H9 (cell line): ENCODE measurements at regions not wholly inside any gene's neighbourhood (a gene's known extent, or its start where the extent isn't known, plus 50 kb on each side); places are given as distances from the start of the nearest gene placed in this dataset.

Experiments used
- DNase-seq: peaks from one replicate; pipeline ENCODE4 v3.0.0-alpha.2; 2017
- H2AFZ ChIP-seq: one replicate; pipeline ENCODE4 v1.6.1; 2013; ENCODE audit warnings: mild to moderate bottlenecking, low read length, control low read depth, moderate library complexity
- H2AK5ac ChIP-seq: 2 replicates; pipeline ENCODE4 v1.6.1; 2013; ENCODE audit warnings: low read length, control low read depth, mixed read lengths; ENCODE audit not compliant: insufficient read length
- H2BK120ac ChIP-seq: one replicate; pipeline ENCODE4 v1.6.1; 2013; ENCODE audit warnings: low read depth, mild to moderate bottlenecking, low read length, control low read depth, inconsistent platforms; ENCODE audit not compliant: poor library complexity, severe bottlenecking
- H2BK12ac ChIP-seq: 2 replicates; pipeline ENCODE4 v1.6.1; 2013; ENCODE audit warnings: low read length, control low read depth, mixed read lengths, low read depth; ENCODE audit not compliant: insufficient read length
- H2BK15ac ChIP-seq: 2 replicates; pipeline ENCODE4 v1.6.1; 2013; ENCODE audit warnings: low read depth, low read length, control low read depth
- H2BK20ac ChIP-seq: one replicate; pipeline ENCODE4 v1.6.1; 2013; ENCODE audit warnings: low read depth, mild to moderate bottlenecking, low read length, control low read depth, inconsistent platforms; ENCODE audit not compliant: poor library complexity, severe bottlenecking
- H2BK5ac ChIP-seq: 2 replicates; pipeline ENCODE4 v1.6.1; 2013; ENCODE audit warnings: low read length, control low read depth, mixed read lengths; ENCODE audit not compliant: insufficient read length
- H3K14ac ChIP-seq: 2 replicates; pipeline ENCODE4 v1.6.1; 2013; ENCODE audit warnings: low read length, control low read depth; ENCODE audit not compliant: insufficient read depth
- H3K18ac ChIP-seq: 2 replicates; pipeline ENCODE4 v1.6.1; 2013; ENCODE audit warnings: low read depth, mild to moderate bottlenecking, mixed read lengths, low read length, control low read depth; ENCODE audit not compliant: insufficient read length
- H3K23ac ChIP-seq: 2 replicates; pipeline ENCODE4 v1.6.1; 2013; ENCODE audit warnings: low read length, control low read depth, mixed read lengths, low read depth; ENCODE audit not compliant: insufficient read length
- H3K23me2 ChIP-seq: 2 replicates; pipeline ENCODE4 v1.6.1; 2013; ENCODE audit warnings: low read depth, mild to moderate bottlenecking, mixed read lengths, low read length, control low read depth; ENCODE audit not compliant: insufficient read length, poor library complexity, severe bottlenecking
- H3K27ac ChIP-seq: 2 replicates; pipeline ENCODE4 v1.5.1; 2013; ENCODE audit warnings: low read length, control low read depth, mixed read lengths, low read depth; ENCODE audit not compliant: insufficient read length
- H3K27me3 ChIP-seq: 2 replicates; pipeline ENCODE4 v1.6.1; 2013; ENCODE audit warnings: low read length, control low read depth, inconsistent platforms; ENCODE audit not compliant: insufficient read depth
- H3K4ac ChIP-seq: 2 replicates; pipeline ENCODE4 v1.6.1; 2013; ENCODE audit warnings: low read depth, mild to moderate bottlenecking, control low read depth, inconsistent platforms, low read length, moderate library complexity
- H3K4me1 ChIP-seq: 2 replicates; pipeline ENCODE4 v1.6.1; 2013; ENCODE audit warnings: low read length, control low read depth, inconsistent platforms; ENCODE audit not compliant: insufficient read depth
- H3K4me2 ChIP-seq: 2 replicates; pipeline ENCODE4 v1.6.1; 2013; ENCODE audit warnings: low read length, control low read depth, mixed read lengths; ENCODE audit not compliant: insufficient read length, insufficient read depth
- H3K56ac ChIP-seq: 2 replicates; pipeline ENCODE4 v1.6.1; 2013; ENCODE audit warnings: low read depth, mild to moderate bottlenecking, mixed read lengths, low read length, control low read depth; ENCODE audit not compliant: insufficient read length
- H3K79me1 ChIP-seq: 2 replicates; pipeline ENCODE4 v1.6.1; 2013; ENCODE audit warnings: low read depth, mild to moderate bottlenecking, moderate library complexity, low read length, control low read depth, inconsistent platforms; ENCODE audit not compliant: insufficient read depth, poor library complexity, severe bottlenecking
- H3K79me2 ChIP-seq: 2 replicates; pipeline ENCODE4 v1.6.1; 2013; ENCODE audit warnings: low read length, control low read depth, inconsistent platforms; ENCODE audit not compliant: insufficient read depth
- H3K9ac ChIP-seq: 2 replicates; pipeline ENCODE4 v1.6.1; 2013; ENCODE audit warnings: low read length, control low read depth, mixed read lengths; ENCODE audit not compliant: insufficient read length; ENCODE audit errors: extremely low read depth
- H3K9me3 ChIP-seq: one replicate; pipeline ENCODE4 v1.6.1; 2013; ENCODE audit warnings: low read depth, low read length, inconsistent platforms; ENCODE audit not compliant: control insufficient read depth
- H3T11ph ChIP-seq: one replicate; pipeline ENCODE4 v1.6.1; 2013; ENCODE audit warnings: mild to moderate bottlenecking, low read length, control low read depth, inconsistent platforms
- H4K20me1 ChIP-seq: one replicate; pipeline ENCODE4 v1.6.1; 2013; ENCODE audit not compliant: control insufficient read depth, insufficient read length, insufficient read depth
- H4K5ac ChIP-seq: 2 replicates; pipeline ENCODE4 v1.6.1; 2013; ENCODE audit warnings: low read depth, mild to moderate bottlenecking, mixed read lengths, low read length, control low read depth; ENCODE audit not compliant: insufficient read length
- H4K8ac ChIP-seq: replicated peaks from 2 replicates; pipeline ENCODE4 v1.6.1; 2013; ENCODE audit warnings: low read length, control low read depth, mixed read lengths, low read depth; ENCODE audit not compliant: insufficient read length
- H4K91ac ChIP-seq: 2 replicates; pipeline ENCODE4 v1.6.1; 2013; ENCODE audit warnings: low read depth, mild to moderate bottlenecking, moderate library complexity, mixed read lengths, low read length, control low read depth; ENCODE audit not compliant: insufficient read length
- H3K27ac Mint-ChIP-seq, 3 experiments: 2 replicates in 2 of 3; 3 replicates in 1 of 3; pipeline ENCODE4 v1.8.0; 2020 to 2021; ENCODE audit warnings: mixed read lengths in 3 of 3, mild to moderate bottlenecking in 1 of 3, moderate library complexity in 1 of 3
- H3K27me3 Mint-ChIP-seq: 2 replicates; pipeline ENCODE4 v1.8.0; 2021; ENCODE audit warnings: low read depth, mild to moderate bottlenecking, moderate library complexity, mixed read lengths
- H3K36me3 Mint-ChIP-seq, 3 experiments: 2 replicates in 2 of 3; 3 replicates in 1 of 3; pipeline ENCODE4 v1.8.0; 2020 to 2021; ENCODE audit warnings: low read depth in 3 of 3, mixed read lengths in 3 of 3; ENCODE audit not compliant: insufficient read depth in 1 of 3
- H3K4me1 Mint-ChIP-seq, 2 experiments: 2 replicates each; pipeline ENCODE4 v1.8.0; 2020; ENCODE audit warnings: mixed read lengths in 2 of 2
- H3K4me3 Mint-ChIP-seq, 2 experiments: 2 replicates in 1 of 2; 3 replicates in 1 of 2; pipeline ENCODE4 v1.8.0; 2020 to 2021; ENCODE audit warnings: mild to moderate bottlenecking in 2 of 2, mixed read lengths in 2 of 2, moderate library complexity in 1 of 2
- H3K9me3 Mint-ChIP-seq, 2 experiments: 2 replicates in 1 of 2; 3 replicates in 1 of 2; pipeline ENCODE4 v1.8.0; 2020; ENCODE audit warnings: mild to moderate bottlenecking in 2 of 2, mixed read lengths in 2 of 2, moderate library complexity in 1 of 2
- CTCF ChIP-seq: fragments of 200-600 bp; sonication (generic); conservative IDR thresholded peaks from 3 replicates; pipeline ENCODE4 v1.8.0; 2021; ENCODE audit warnings: antibody characterized with exemption, mild to moderate bottlenecking
- WGBS: extraction: QIAGEN DNeasy Blood & Tissue Kit; methylation state at CpG from one replicate; pipeline ENCODE4 v1.1.7; 2013; ENCODE audit warnings: missing lambda C conversion rate, low lambda C conversion rate, mixed read lengths; ENCODE audit not compliant: insufficient read length; ENCODE audit errors: extremely low coverage; 5-methylcytosine and 5-hydroxymethylcytosine counted together

DNA sequence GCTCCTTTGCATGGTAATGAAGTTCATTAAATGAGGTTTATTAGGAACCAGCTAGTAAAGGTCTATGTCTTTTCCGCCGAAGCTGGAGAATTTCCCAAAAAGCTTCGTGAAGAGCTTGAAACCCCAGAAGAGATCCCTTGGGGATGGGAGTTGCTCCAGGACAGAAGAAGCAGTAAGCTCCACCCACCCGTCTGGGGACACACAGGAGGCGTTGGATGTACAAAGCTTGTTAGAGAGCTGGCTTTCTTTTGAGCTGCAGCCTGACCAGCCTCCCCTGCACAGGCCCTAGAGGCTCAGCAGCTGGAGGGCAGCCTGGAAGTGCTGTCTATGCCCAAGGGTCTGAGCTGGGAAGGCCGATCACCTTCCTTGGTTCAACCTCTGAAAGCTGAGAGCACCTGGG is 147.4 kb upstream of the SDK2 start:
- Histone ChIP-seq H3K9me3 (no peaks in the 10 kb centered on the region), H3K18ac (no peak overlapping the region), H2BK120ac (no peak overlapping the region), H2BK15ac (no peak overlapping the region), H4K5ac (no peak overlapping the region), H3K27me3 (no peaks in the 10 kb centered on the region), H3K23ac (no peak overlapping the region), H3K9ac (no peak overlapping the region), H2AK5ac (no peak overlapping the region), H3K27ac (no peak overlapping the region), H3K4me2 (no peak overlapping the region), H4K20me1 (no peaks in the 10 kb centered on the region), H4K8ac (no peak overlapping the region), H2BK12ac (no peak overlapping the region), H2AFZ (no peak overlapping the region), H3K4ac (no peak overlapping the region), H2BK5ac (no peak overlapping the region), H3K4me1 (peaks cover 9% of the 10 kb centered on the region; the same call in 1 of the 2 replicates), H2BK20ac (no peak overlapping the region), H3T11ph (no peak overlapping the region), H3K23me2 (no peaks in the 10 kb centered on the region), H4K91ac (no peak overlapping the region), H3K79me2 (no peaks in the 10 kb centered on the region), H3K14ac (no peak overlapping the region), H3K56ac (no peak overlapping the region), H3K79me1 (no peaks in the 10 kb centered on the region)
- Mint-ChIP-seq H3K4me1 (peaks cover 19 to 25% of the 10 kb centered on the region in 2 experiments), H3K9me3 (no peaks in the 10 kb centered on the region; a peak in 1 of 5 replicates), H3K27ac (no peak overlapping the region; a peak in 1 of 7 replicates), H3K4me3 (no peak overlapping the region), H3K36me3 (no peaks in the 10 kb centered on the region), H3K27me3 (peaks cover 23% of the 10 kb centered on the region)
- DNase-seq: no peak
- no CpG with 5 or more reads among the region's 6 CpGs for WGBS
- TF ChIP-seq CTCF: no peak
